Astrocyte of the spinal cord (primary cell): ENCODE measurements at regions not wholly inside any gene's neighbourhood (a gene's known extent, or its start where the extent isn't known, plus 50 kb on each side); places are given as distances from the start of the nearest gene placed in this dataset.
"Not testable (repeated sequence)": the region's sequence is repeated elsewhere in the genome, so short reads cannot be mapped to it uniquely, and the experiment has no call there.

Source experiments
- DNase-seq: peaks from one replicate; pipeline ENCODE4 v3.0.0; 2011; ENCODE audit warnings: low read depth, low spot score
- H3K4me3 ChIP-seq: 2 replicates; pipeline ENCODE4 v1.5.1; 2011; ENCODE audit warnings: low read depth, mild to moderate bottlenecking, low read length, moderate library complexity
- in situ Hi-C: cut with HindIII; loops from 2 replicates; pipeline ENCODE4 v1.10.0; 2017; ENCODE audit warnings: low sequenced_read_pairs
- TF ChIP-seq, protein P1 (sequence below): IDR thresholded peaks from 2 replicates; pipeline ENCODE4 v1.5.1; 2012; ENCODE audit warnings: low read depth, mild to moderate bottlenecking, low read length, inconsistent platforms

DNA sequence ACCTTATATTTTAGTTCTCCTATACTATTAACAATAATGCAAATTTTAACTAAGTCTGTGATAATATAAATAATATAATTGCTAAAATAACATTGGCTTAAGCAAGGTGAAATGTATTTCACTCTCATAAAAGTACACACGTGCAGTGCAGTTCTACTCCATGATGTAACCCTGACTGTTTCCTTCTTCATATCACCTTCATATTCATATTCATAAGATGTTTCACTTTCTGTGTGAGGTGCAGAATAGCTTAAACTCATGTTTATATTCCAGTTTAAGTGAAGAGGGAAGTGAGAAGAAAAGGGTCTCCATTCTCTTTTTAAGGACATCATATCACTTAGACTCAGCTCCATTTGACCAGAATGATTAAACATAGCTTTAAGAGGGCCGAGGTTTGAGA lies 1810.0 kb upstream of the PCDH10 start:
- no peak overlapping the region for H3K4me3 ChIP-seq
- no peak for DNase-seq
- TF ChIP-seq, protein P1, sequence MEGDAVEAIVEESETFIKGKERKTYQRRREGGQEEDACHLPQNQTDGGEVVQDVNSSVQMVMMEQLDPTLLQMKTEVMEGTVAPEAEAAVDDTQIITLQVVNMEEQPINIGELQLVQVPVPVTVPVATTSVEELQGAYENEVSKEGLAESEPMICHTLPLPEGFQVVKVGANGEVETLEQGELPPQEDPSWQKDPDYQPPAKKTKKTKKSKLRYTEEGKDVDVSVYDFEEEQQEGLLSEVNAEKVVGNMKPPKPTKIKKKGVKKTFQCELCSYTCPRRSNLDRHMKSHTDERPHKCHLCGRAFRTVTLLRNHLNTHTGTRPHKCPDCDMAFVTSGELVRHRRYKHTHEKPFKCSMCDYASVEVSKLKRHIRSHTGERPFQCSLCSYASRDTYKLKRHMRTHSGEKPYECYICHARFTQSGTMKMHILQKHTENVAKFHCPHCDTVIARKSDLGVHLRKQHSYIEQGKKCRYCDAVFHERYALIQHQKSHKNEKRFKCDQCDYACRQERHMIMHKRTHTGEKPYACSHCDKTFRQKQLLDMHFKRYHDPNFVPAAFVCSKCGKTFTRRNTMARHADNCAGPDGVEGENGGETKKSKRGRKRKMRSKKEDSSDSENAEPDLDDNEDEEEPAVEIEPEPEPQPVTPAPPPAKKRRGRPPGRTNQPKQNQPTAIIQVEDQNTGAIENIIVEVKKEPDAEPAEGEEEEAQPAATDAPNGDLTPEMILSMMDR: no peak
- in situ Hi-C loops: no loop called here

DNA sequence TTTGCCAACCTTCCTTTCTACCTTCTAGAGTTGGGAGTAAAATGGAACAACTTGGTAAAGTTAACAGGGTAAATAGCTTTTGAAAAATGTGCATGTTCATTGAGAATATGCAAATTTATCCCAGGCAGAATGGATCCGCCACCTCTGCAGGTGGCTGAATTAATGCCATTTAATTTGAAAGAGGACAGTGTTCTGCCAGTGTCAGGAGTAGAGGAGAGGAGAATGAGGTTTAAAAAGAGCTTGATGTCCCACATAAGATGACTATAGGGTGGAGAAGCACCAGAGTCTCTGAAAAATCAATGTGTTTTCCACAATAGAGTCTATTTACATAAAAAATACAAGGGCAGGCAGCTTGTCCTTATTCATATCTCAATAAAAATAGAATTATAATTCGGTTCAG lies 1804.3 kb upstream of the PCDH10 start:
- in situ Hi-C loops: no loop called here
- H3K4me3 ChIP-seq: no peak overlapping the region
- TF ChIP-seq, protein P1: no peak
- DNase-seq: no peak

DNA sequence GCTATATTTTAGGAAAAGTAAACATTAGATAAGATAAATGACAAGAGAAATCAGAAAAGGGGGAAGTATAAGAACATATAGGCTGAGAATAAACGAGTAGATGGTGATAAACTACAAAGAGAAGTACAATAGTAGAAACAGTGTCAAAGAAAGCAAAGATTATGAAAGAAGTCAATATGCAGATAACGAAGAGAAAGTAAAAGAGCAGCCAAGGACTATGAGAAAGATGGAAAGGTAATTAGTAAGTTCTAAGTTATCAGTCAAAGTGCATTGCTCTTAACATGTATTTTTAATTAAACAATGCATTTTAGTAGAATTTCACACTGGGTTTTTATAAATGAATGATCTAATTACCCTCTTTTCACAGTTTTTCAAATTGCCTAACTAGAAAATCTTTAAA lies 1801.3 kb upstream of the PCDH10 start:
- TF ChIP-seq, protein P1: no peak
- no peak for DNase-seq
- in situ Hi-C loops: no loop called here
- H3K4me3 ChIP-seq: no peak overlapping the region

DNA sequence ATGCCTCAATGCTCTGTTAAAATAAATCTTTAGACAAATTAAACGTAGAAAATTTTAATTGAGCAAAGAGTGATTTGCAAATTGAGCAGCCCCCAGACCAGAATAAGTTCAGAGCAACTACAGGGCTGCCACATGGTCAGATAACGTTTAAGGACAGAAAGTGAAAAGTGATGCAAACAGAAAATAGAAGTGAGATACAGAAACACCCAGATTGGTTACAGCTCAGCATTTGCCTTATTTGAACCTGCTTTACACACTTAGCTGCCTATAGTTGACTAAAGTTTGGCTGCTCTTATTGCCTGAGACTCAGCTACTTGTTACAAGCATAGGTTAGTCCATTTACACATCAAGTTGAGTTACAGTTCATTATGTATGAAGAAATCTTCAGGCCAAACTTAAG lies 1800.8 kb upstream of the PCDH10 start:
- in situ Hi-C loops: no loop called here
- no peak for DNase-seq

DNA sequence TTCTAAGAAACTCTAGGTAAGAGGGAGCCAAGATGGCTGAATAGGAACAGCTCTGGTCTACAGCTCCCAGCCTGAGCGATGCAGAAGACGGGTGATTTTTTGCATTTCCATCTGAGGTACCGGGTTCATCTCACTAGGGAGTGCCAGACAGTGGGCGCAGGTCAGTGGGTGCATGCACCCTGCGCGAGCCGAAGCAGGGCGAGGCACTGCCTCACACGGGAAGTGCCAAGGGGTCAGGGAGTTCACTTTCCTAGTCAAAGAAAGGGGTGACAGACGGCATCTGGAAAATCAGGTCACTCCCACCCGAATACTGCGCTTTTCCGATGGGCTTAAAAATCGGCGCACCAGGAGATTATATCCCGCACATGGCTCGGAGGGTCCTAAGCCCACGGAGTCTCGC lies 1796.7 kb upstream of the PCDH10 start:
- DNase-seq, in situ Hi-C loops, H3K4me3 ChIP-seq: not testable (repeated sequence)

More for the DNA sequence above, 1800.8 kb upstream of the PCDH10 start:
- TF ChIP-seq, protein P1: no peak
- H3K4me3 ChIP-seq: no peak overlapping the region

DNA sequence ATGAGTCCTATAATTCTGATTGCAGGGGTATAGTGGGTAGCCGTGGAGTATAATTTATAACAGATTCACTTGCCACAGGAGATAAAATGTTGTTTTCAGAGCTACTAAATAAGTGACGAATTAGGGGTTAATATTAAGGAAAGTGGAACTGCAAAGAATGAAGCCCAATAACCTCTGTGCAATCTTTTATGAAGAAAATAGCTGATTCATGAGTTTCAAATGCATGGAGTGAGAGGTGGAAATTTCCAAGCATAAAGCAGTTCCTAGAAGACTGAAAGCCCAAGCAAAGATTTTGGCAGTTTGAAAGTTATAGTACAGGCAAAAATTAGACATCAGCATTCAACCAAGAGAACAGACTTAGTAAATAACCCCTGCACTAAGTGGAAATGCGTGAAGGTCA lies 1782.4 kb upstream of the PCDH10 start:
- no peak overlapping the region for H3K4me3 ChIP-seq
- TF ChIP-seq, protein P1: no peak
- no peak for DNase-seq
- in situ Hi-C loops: no loop called here

DNA sequence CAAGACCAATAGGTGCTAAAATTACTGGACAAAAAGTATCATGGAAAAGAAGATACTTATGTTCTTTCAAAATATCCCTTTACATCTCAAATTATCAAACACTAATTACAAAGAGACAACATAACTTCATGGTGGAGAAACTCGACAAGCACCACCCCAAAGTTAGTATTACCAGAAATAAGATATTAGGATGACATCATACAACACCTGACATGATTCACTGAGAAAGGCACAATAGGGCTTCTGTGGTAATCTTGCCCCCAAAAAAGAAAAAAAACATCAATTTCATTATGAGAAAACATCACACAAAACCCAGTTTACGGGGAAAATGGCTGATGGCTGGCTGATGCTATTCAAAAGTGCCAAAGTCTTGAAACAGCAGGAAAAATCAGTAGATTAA lies 1781.7 kb upstream of the PCDH10 start:
- TF ChIP-seq, protein P1: no peak

More for the DNA sequence above, 1781.7 kb upstream of the PCDH10 start:
- in situ Hi-C loops: no loop called here
- H3K4me3 ChIP-seq: no peak overlapping the region
- DNase-seq: no peak
